Hepatocyte (in vitro differentiated cells): ENCODE measurements at regions not wholly inside any gene's neighbourhood (a gene's known extent, or its start where the extent isn't known, plus 50 kb on each side); places are given as distances from the start of the nearest gene placed in this dataset.
A peak's percentile ranks its signal among the peaks of the same experiment; 100 is the strongest.
"Not testable (repeated sequence)": the region's sequence is repeated elsewhere in the genome, so short reads cannot be mapped to it uniquely, and the experiment has no call there.

Source experiments
- DNase-seq: peaks from one replicate; pipeline ENCODE4 v3.0.0-alpha.2; 2016; ENCODE audit warnings: low spot score
- H2AFZ ChIP-seq: fragments of 200-600 bp; sonication (generic); 2 replicates; pipeline ENCODE4 v1.6.0; 2016; ENCODE audit warnings: antibody characterized with exemption, mild to moderate bottlenecking
- H3K27ac ChIP-seq: fragments of 200-600 bp; sonication (generic); 2 replicates; pipeline ENCODE4 v1.5.1; 2016; ENCODE audit warnings: mild to moderate bottlenecking
- H3K27me3 ChIP-seq: fragments of 200-600 bp; sonication (generic); 2 replicates; pipeline ENCODE4 v1.6.1; 2016
- H3K36me3 ChIP-seq: fragments of 200-600 bp; sonication (generic); replicated peaks from 2 replicates; pipeline ENCODE4 v1.5.1; 2016; ENCODE audit warnings: low read depth; ENCODE audit not compliant: insufficient read depth
- H3K4me1 ChIP-seq: fragments of 200-600 bp; sonication (generic); 2 replicates; pipeline ENCODE4 v1.5.1; 2016; ENCODE audit warnings: mild to moderate bottlenecking, moderate library complexity; ENCODE audit not compliant: insufficient read depth
- H3K4me2 ChIP-seq: fragments of 200-600 bp; sonication (generic); 2 replicates; pipeline ENCODE4 v1.6.0; 2016
- H3K4me3 ChIP-seq: fragments of 200-600 bp; sonication (generic); 2 replicates; pipeline ENCODE4 v1.5.1; 2016; ENCODE audit warnings: mild to moderate bottlenecking
- H3K79me2 ChIP-seq: fragments of 200-600 bp; sonication (generic); 2 replicates; pipeline ENCODE4 v1.6.0; 2017; ENCODE audit warnings: mild to moderate bottlenecking
- H3K9me2 ChIP-seq: fragments of 200-600 bp; sonication (generic); replicated peaks from 2 replicates; pipeline ENCODE4 v1.6.0; 2017; ENCODE audit warnings: mild to moderate bottlenecking; ENCODE audit not compliant: insufficient read depth
- H3K9me3 ChIP-seq: fragments of 200-600 bp; sonication (generic); 2 replicates; pipeline ENCODE4 v1.5.1; 2016; ENCODE audit warnings: low read depth, mild to moderate bottlenecking
- H4K20me1 ChIP-seq: fragments of 200-600 bp; sonication (generic); 2 replicates; pipeline ENCODE4 v1.6.0; 2016; ENCODE audit warnings: mild to moderate bottlenecking; ENCODE audit not compliant: insufficient read depth, poor library complexity, severe bottlenecking
- CTCF ChIP-seq: fragments of 200-600 bp; sonication (generic); IDR thresholded peaks from 2 replicates; pipeline ENCODE4 v1.5.1; 2016; ENCODE audit warnings: antibody characterized with exemption, mild to moderate bottlenecking; ENCODE audit not compliant: poor library complexity
- EZH2 ChIP-seq: fragments of 200-600 bp; sonication (generic); IDR thresholded peaks from 2 replicates; pipeline ENCODE4 v1.6.1; 2016; ENCODE audit warnings: antibody characterized with exemption, mild to moderate bottlenecking, borderline replicate concordance
- EZH2phosphoT487 ChIP-seq: fragments of 200-600 bp; sonication (generic); IDR thresholded peaks from one replicate; pipeline ENCODE4 v1.6.1; 2018; ENCODE audit warnings: antibody characterized with exemption, mild to moderate bottlenecking, low read depth, moderate library complexity; ENCODE audit not compliant: unreplicated experiment, severe bottlenecking
- WGBS: methylation state at CpG from one replicate; pipeline ENCODE4 v1.1.6; 2016; ENCODE audit warnings: low lambda C conversion rate; ENCODE audit errors: missing lambda C conversion rate; 5-methylcytosine and 5-hydroxymethylcytosine counted together

- Histone ChIP-seq H4K20me1 (no peaks in the 10 kb centered on the region), H3K36me3 (no peaks in the 10 kb centered on the region), H3K9me3 (no peaks in the 10 kb centered on the region), H3K4me3 (no peak overlapping the region), H3K27ac (peak overlapping the region; percentile 83), H3K27me3 (no peaks in the 10 kb centered on the region), H3K4me1 (peaks cover 32% of the 10 kb centered on the region), H3K9me2 (no peaks in the 10 kb centered on the region), H2AFZ (no peak overlapping the region), H3K79me2 (no peaks in the 10 kb centered on the region), H3K4me2 (no peak overlapping the region)
- TF ChIP-seq EZH2phosphoT487, result no peak
- TF ChIP-seq EZH2, result no peak
- TF ChIP-seq CTCF, result no peak
- DNase-seq, result no peak
- 58% methylated on average over 2 of the region's 2 CpGs for WGBS
Observed at GRCh38 chr3:124364317-124365020, 365.8 kb upstream of the UMPS start.

- H3K27me3 ChIP-seq, H4K20me1 ChIP-seq, H3K9me3 ChIP-seq, DNase-seq, H3K27ac ChIP-seq, H2AFZ ChIP-seq, H3K36me3 ChIP-seq, H3K4me2 ChIP-seq, H3K9me2 ChIP-seq, H3K4me3 ChIP-seq, H3K79me2 ChIP-seq: not testable (repeated sequence)
- WGBS, result 93% methylated on average over 3 of the region's 27 CpGs
- H3K4me1 ChIP-seq, result peaks cover 23% of the 10 kb centered on the region
Observed at GRCh38 chr3:124366655-124367054, 363.6 kb upstream of the UMPS start.

GRCh38 chr3:124372775-124373174 lies 357.5 kb upstream of the UMPS start:
- WGBS, result 63% methylated on average over 3 of the region's 3 CpGs
- Histone ChIP-seq H3K4me3 (no peak overlapping the region), H3K9me3 (no peaks in the 10 kb centered on the region), H3K79me2 (no peaks in the 10 kb centered on the region), H2AFZ (no peak overlapping the region), H3K27ac (no peak overlapping the region), H3K36me3 (no peaks in the 10 kb centered on the region), H3K9me2 (no peaks in the 10 kb centered on the region), H3K4me1 (no peaks in the 10 kb centered on the region), H3K4me2 (no peak overlapping the region), H4K20me1 (no peaks in the 10 kb centered on the region), H3K27me3 (no peaks in the 10 kb centered on the region)
- DNase-seq, result no peak
- TF ChIP-seq EZH2phosphoT487 (no peak), CTCF (no peak), EZH2 (no peak)

GRCh38 chr3:124373524-124373923 lies 356.7 kb upstream of the UMPS start:
- TF ChIP-seq CTCF, result no peak
- TF ChIP-seq EZH2phosphoT487, result no peak
- no peak for TF ChIP-seq EZH2
- H3K27ac ChIP-seq, result no peak overlapping the region
- no peak overlapping the region for H2AFZ ChIP-seq
- H4K20me1 ChIP-seq, result no peaks in the 10 kb centered on the region
- H3K9me2 ChIP-seq, result no peaks in the 10 kb centered on the region
- no peaks in the 10 kb centered on the region for H3K27me3 ChIP-seq
- no peaks in the 10 kb centered on the region for H3K4me1 ChIP-seq
- no peaks in the 10 kb centered on the region for H3K79me2 ChIP-seq
- DNase-seq, result no peak
- H3K36me3 ChIP-seq, result no peaks in the 10 kb centered on the region
- WGBS, result 98% methylated on average over 2 of the region's 2 CpGs
- no peaks in the 10 kb centered on the region for H3K9me3 ChIP-seq
- no peak overlapping the region for H3K4me3 ChIP-seq
- H3K4me2 ChIP-seq, result no peak overlapping the region
